ENCODE measurements at regions not wholly inside any gene's neighbourhood (a gene's known extent, or its start where the extent isn't known, plus 50 kb on each side); places are given as distances from the start of the nearest gene placed in this dataset.

- TF ChIP-seq POLR2A (IDR thresholded peaks at IDR 0.05) (no peak), CTCF (IDR thresholded peaks at IDR 0.05) (no peak)
Observed at GRCh38 chr1:213560226-213560625, 427.5 kb upstream of the PROX1 start.

Data from lower leg skin (tissue), 3 donors.